PC-9 (cell line): ENCODE measurements at regions not wholly inside any gene's neighbourhood (a gene's known extent, or its start where the extent isn't known, plus 50 kb on each side); places are given as distances from the start of the nearest gene placed in this dataset.

ENCODE experiments used
- BruUV-seq: library from RNA; stranded (reverse); fragments of 400-500 nt; replicated peaks from 2 replicates; lab custom pipeline; 2021; lab: Mats Ljungman, UMichigan
- CTCF ChIA-PET: fragments of 300-600 bp; sonication (Branson Sonifier 250); formaldehyde crosslinking; loops from one replicate; lab custom pipeline; 2022; ENCODE audit warnings: antibody characterized with exemption; lab: Charles Lee
- POLR2A ChIA-PET: fragments of 300-600 bp; sonication (Branson Sonifier 250); formaldehyde crosslinking; loops from one replicate; lab custom pipeline; 2022; ENCODE audit warnings: antibody characterized with exemption; ENCODE audit not compliant: unreplicated experiment; lab: Charles Lee
- DNase-seq, 2 experiments: peaks; one replicate each; pipeline versions ENCODE4 v3.0.0 to v3.0.0-alpha.2; 2015 to 2022; ENCODE audit warnings: mixed read lengths in 1 of 2
- H2AFZ ChIP-seq: fragments of 200-600 bp; sonication (generic); 2 replicates; pipeline ENCODE4 v1.8.1; 2017; ENCODE audit warnings: antibody characterized with exemption
- H3F3A ChIP-seq: fragments of 200-600 bp; sonication (generic); 2 replicates; pipeline ENCODE4 v1.8.1; 2017; ENCODE audit warnings: antibody characterized with exemption, mild to moderate bottlenecking, low read depth; ENCODE audit not compliant: insufficient read depth
- H3K27ac ChIP-seq: fragments of 200-600 bp; sonication (generic); 2 replicates; pipeline ENCODE4 v1.6.1; 2016; ENCODE audit warnings: mixed run types
- H3K27me3 ChIP-seq: fragments of 200-600 bp; sonication (generic); 2 replicates; pipeline ENCODE4 v1.6.1; 2016; ENCODE audit warnings: low read depth, mixed run types; ENCODE audit not compliant: insufficient read depth
- H3K36me3 ChIP-seq: fragments of 200-600 bp; sonication (generic); 2 replicates; pipeline ENCODE4 v1.6.1; 2016; ENCODE audit warnings: low read depth, mixed run types
- H3K4me1 ChIP-seq: fragments of 200-600 bp; sonication (generic); replicated peaks from 2 replicates; pipeline ENCODE4 v1.6.1; 2016; ENCODE audit warnings: mixed run types; ENCODE audit not compliant: insufficient read depth
- H3K4me2 ChIP-seq: fragments of 200-600 bp; sonication (generic); 2 replicates; pipeline ENCODE4 v1.6.1; 2017; ENCODE audit warnings: mixed run types
- H3K4me3 ChIP-seq: fragments of 200-600 bp; sonication (generic); 2 replicates; pipeline ENCODE4 v1.6.1; 2016; ENCODE audit warnings: mixed run types
- H3K79me2 ChIP-seq: fragments of 200-600 bp; sonication (generic); 2 replicates; pipeline ENCODE4 v1.6.1; 2017; ENCODE audit warnings: low read depth, mixed run types
- H3K9me2 ChIP-seq: fragments of 200-600 bp; sonication (generic); 2 replicates; pipeline ENCODE4 v1.8.1; 2017; ENCODE audit warnings: mild to moderate bottlenecking; ENCODE audit not compliant: insufficient read depth
- H3K9me3 ChIP-seq: fragments of 200-600 bp; sonication (generic); 2 replicates; pipeline ENCODE4 v1.8.1; 2016; ENCODE audit warnings: low read depth; ENCODE audit not compliant: insufficient read depth
- H4K20me1 ChIP-seq: fragments of 200-600 bp; sonication (generic); 2 replicates; pipeline ENCODE4 v1.8.1; 2017; ENCODE audit not compliant: insufficient read depth
- CTCF ChIP-seq: fragments of 200-600 bp; sonication (generic); conservative IDR thresholded peaks from 2 replicates; pipeline ENCODE4 v1.6.1; 2017; ENCODE audit warnings: mixed run types, antibody characterized with exemption, mild to moderate bottlenecking, moderate library complexity
- EZH2 ChIP-seq: fragments of 200-600 bp; sonication (generic); IDR thresholded peaks from 2 replicates; pipeline ENCODE4 v1.8.0; 2017; ENCODE audit warnings: antibody characterized with exemption, low read depth
- intact Hi-C: fragments of 100-400 bp; cut with micrococcal nuclease; formaldehyde crosslinking; loops from one replicate; pipeline ENCODE4 v1.10.0; 2022; ENCODE audit not compliant: unreplicated experiment

DNA sequence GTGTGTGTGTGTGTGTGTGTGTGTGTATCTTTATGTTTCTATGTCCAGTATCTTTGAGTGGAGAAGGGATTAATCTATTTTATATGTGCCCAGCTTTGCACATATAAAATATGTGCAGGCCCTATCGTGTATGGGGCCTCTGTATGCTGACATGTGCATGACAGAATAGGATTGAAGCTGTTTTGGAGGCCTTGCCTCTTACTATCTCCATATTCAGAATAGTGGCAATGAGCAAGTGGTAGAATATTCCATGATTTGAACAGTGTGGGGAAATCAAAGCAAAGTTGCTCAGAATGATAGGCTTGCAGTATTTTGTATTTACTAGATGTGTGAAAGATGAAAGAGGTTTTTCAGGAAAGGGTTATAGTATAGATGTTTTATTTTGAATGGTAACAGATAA, 480.8 kb downstream of the XIRP2 start:
- no TSS peak for BruUV-seq
- Histone ChIP-seq H3K36me3 (no peaks in the 10 kb centered on the region), H3K27ac (no peak overlapping the region), H3K79me2 (no peaks in the 10 kb centered on the region), H3K4me1 (no peaks in the 10 kb centered on the region), H3K9me3 (no peaks in the 10 kb centered on the region), H3K27me3 (no peaks in the 10 kb centered on the region), H3K9me2 (no peaks in the 10 kb centered on the region), H3K4me3 (no peak overlapping the region), H2AFZ (no peak overlapping the region), H3F3A (no peaks in the 10 kb centered on the region), H3K4me2 (no peak overlapping the region), H4K20me1 (no peaks in the 10 kb centered on the region)
- intact Hi-C loops, result no loop called here
- ChIA-PET POLR2A (no interaction called here), CTCF (no interaction called here)
- TF ChIP-seq EZH2, result no peak
- no peak for TF ChIP-seq CTCF
- no peak for DNase-seq

DNA sequence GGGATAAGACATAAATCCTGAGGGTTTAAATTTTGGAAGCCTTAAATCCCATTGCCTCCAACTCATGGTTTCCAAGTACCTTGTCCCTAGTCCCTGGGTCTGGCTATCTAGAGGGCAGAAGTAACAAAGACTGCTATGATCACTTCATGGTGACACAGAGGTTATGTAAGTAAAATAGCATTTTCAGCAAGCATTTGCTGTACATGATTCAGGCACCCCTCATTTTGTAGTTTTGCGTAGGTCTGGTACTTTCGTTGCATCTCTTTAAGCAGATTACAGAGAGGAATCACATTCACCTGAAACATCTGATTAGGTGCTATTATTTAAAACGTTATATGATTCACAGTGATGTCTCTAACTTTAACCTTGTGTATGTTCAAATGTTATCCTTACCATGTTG, 480.1 kb downstream of the XIRP2 start:
- Histone ChIP-seq H3K9me3 (no peaks in the 10 kb centered on the region), H3K27ac (no peak overlapping the region), H3F3A (no peaks in the 10 kb centered on the region), H2AFZ (no peak overlapping the region), H3K36me3 (no peaks in the 10 kb centered on the region), H3K4me3 (no peak overlapping the region), H4K20me1 (no peaks in the 10 kb centered on the region), H3K9me2 (no peaks in the 10 kb centered on the region), H3K79me2 (no peaks in the 10 kb centered on the region), H3K4me1 (no peaks in the 10 kb centered on the region), H3K4me2 (no peak overlapping the region), H3K27me3 (no peaks in the 10 kb centered on the region)
- intact Hi-C loops, result no loop called here
- ChIA-PET POLR2A (no interaction called here), CTCF (no interaction called here)
- TF ChIP-seq EZH2 (no peak), CTCF (no peak)
- BruUV-seq, result no TSS peak
- DNase-seq, result no peak

DNA sequence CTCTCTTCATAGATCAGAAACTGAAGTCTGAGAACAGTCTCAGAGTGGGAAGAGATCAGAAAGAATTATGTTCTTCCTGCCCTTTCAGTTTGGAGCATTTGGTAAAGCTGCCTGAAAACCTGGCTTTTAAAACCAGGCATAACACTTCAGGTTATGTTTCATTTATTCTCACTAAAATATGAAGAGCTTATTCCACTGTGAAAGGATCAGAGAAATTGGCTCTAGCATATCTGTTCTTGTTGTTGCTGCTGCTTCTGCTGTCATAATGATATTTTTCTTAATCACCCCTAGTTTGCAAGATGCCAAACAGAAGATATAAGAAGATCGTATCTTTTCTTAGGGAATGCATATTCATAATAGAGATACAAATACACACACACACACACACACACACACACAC, 476.9 kb downstream of the XIRP2 start:
- TF ChIP-seq EZH2, result no peak
- TF ChIP-seq CTCF, result no peak

More for the DNA sequence above, 476.9 kb downstream of the XIRP2 start:
- Histone ChIP-seq H3F3A (no peaks in the 10 kb centered on the region), H3K9me2 (no peaks in the 10 kb centered on the region), H3K4me2 (no peak overlapping the region), H3K27me3 (no peaks in the 10 kb centered on the region), H3K79me2 (no peaks in the 10 kb centered on the region), H3K4me3 (no peak overlapping the region), H4K20me1 (no peaks in the 10 kb centered on the region), H3K4me1 (no peaks in the 10 kb centered on the region), H2AFZ (no peak overlapping the region), H3K9me3 (no peaks in the 10 kb centered on the region), H3K27ac (no peak overlapping the region), H3K36me3 (no peaks in the 10 kb centered on the region)
- CTCF ChIA-PET, result no interaction called here
- POLR2A ChIA-PET, result no interaction called here
- intact Hi-C loops, result no loop called here
- no TSS peak for BruUV-seq
- no peak for DNase-seq
